ENCODE measurements at regions not wholly inside any gene's neighbourhood (a gene's known extent, or its start where the extent isn't known, plus 50 kb on each side); places are given as distances from the start of the nearest gene placed in this dataset.

- TF ChIP-seq CTCF (IDR thresholded peaks at IDR 0.05): no peak
- no peak for TF ChIP-seq POLR2A (IDR thresholded peaks at IDR 0.05)
Observed at GRCh38 chr2:168312036-168312822, 64.8 kb upstream of the STK39 start.

Data from testis (tissue), 2 donors.